MCF 10A (cell line): ENCODE measurements at regions not wholly inside any gene's neighbourhood (a gene's known extent, or its start where the extent isn't known, plus 50 kb on each side); places are given as distances from the start of the nearest gene placed in this dataset.

Source experiments
- BruUV-seq: library from RNA; stranded (reverse); fragments of 400-500 nt; replicated peaks from 2 replicates; lab custom pipeline; 2021; lab: Mats Ljungman, UMichigan
- CTCF ChIA-PET: fragments of 300-600 bp; sonication (Branson Sonifier 250); formaldehyde crosslinking; extraction: SDS; loops from one replicate; lab custom pipeline; 2021; ENCODE audit warnings: antibody characterized with exemption, inconsistent platforms; lab: Yijun Ruan, JAX
- POLR2A ChIA-PET: fragments of 300-600, 350-650 bp; sonication (Branson Sonifier 250); formaldehyde crosslinking; extraction: SDS; loops from one replicate; lab custom pipeline; 2020; ENCODE audit warnings: antibody characterized with exemption, inconsistent platforms; lab: Yijun Ruan, JAX
- DNase-seq: peaks from one replicate; pipeline ENCODE4 v3.0.0-alpha.2; 2018; ENCODE audit not compliant: unreplicated experiment
- H3K27ac Mint-ChIP-seq: one replicate; pipeline ENCODE4 v1.8.0; 2022; ENCODE audit warnings: mild to moderate bottlenecking, low read depth, mixed read lengths; ENCODE audit not compliant: unreplicated experiment
- H3K27me3 Mint-ChIP-seq: one replicate; pipeline ENCODE4 v1.8.0; 2022; ENCODE audit warnings: mixed read lengths; ENCODE audit not compliant: insufficient read depth, unreplicated experiment
- H3K36me3 Mint-ChIP-seq: one replicate; pipeline ENCODE4 v1.8.0; 2022; ENCODE audit warnings: mild to moderate bottlenecking, moderate library complexity, mixed read lengths; ENCODE audit not compliant: insufficient read depth, unreplicated experiment
- H3K4me1 Mint-ChIP-seq: one replicate; pipeline ENCODE4 v1.8.0; 2022; ENCODE audit warnings: mixed read lengths; ENCODE audit not compliant: insufficient read depth, unreplicated experiment
- H3K4me3 Mint-ChIP-seq: one replicate; pipeline ENCODE4 v1.8.0; 2022; ENCODE audit warnings: mild to moderate bottlenecking, moderate library complexity, mixed read lengths; ENCODE audit not compliant: unreplicated experiment
- H3K9me3 Mint-ChIP-seq: one replicate; pipeline ENCODE4 v1.8.0; 2022; ENCODE audit warnings: mixed read lengths; ENCODE audit not compliant: unreplicated experiment
- intact Hi-C: fragments of 100-400 bp; cut with micrococcal nuclease; formaldehyde crosslinking; loops from 2 replicates; pipeline ENCODE4 v1.14.1; 2022
- TF ChIP-seq, protein P1 (sequence below): fragments of 200-600 bp; IDR thresholded peaks from one replicate; pipeline ENCODE4 v1.8.0; 2022; ENCODE audit warnings: antibody characterized with exemption, mild to moderate bottlenecking; ENCODE audit not compliant: unreplicated experiment

DNA sequence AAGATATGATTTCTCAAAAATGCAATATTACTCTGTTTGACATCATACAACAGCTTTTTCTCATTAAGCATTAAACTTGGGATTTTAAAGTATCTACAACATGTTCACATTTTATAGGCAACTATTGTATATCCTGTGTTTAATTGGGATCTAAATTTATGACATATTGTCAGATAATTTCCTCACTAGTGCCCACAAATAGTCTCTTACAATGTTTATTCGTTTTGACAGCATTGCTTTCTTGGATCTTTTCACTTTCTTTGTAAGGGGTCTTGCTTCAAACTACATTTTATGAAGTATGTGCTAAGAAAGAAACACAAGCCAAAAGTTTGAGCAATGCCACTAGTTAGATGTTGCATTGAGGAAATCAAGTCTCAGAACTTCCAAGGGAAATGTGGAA lies 285.1 kb downstream of the TMEM167A start:
- BruUV-seq = no TSS peak
- ChIA-PET CTCF (interaction anchor here (0.6 to 1.6 kb wide), 2 partner anchors 14 to 220 kb away, joined by 3 to 4 read pairs; no protein-coding TSS in a partner anchor), POLR2A (no interaction called here)
- no peak for DNase-seq
- H3K27ac Mint-ChIP-seq = no peak overlapping the region
- no peak overlapping the region for H3K4me3 Mint-ChIP-seq
- no peaks in the 10 kb centered on the region for H3K36me3 Mint-ChIP-seq
- intact Hi-C loops = loop anchor here (5.0 kb wide), 2 partner anchors 440 to 680 kb away; partner anchors contain the start of gene VCAN
- no peaks in the 10 kb centered on the region for H3K27me3 Mint-ChIP-seq
- H3K9me3 Mint-ChIP-seq = no peaks in the 10 kb centered on the region
- TF ChIP-seq, protein P1, sequence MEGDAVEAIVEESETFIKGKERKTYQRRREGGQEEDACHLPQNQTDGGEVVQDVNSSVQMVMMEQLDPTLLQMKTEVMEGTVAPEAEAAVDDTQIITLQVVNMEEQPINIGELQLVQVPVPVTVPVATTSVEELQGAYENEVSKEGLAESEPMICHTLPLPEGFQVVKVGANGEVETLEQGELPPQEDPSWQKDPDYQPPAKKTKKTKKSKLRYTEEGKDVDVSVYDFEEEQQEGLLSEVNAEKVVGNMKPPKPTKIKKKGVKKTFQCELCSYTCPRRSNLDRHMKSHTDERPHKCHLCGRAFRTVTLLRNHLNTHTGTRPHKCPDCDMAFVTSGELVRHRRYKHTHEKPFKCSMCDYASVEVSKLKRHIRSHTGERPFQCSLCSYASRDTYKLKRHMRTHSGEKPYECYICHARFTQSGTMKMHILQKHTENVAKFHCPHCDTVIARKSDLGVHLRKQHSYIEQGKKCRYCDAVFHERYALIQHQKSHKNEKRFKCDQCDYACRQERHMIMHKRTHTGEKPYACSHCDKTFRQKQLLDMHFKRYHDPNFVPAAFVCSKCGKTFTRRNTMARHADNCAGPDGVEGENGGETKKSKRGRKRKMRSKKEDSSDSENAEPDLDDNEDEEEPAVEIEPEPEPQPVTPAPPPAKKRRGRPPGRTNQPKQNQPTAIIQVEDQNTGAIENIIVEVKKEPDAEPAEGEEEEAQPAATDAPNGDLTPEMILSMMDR = no peak
- H3K4me1 Mint-ChIP-seq = no peaks in the 10 kb centered on the region

DNA sequence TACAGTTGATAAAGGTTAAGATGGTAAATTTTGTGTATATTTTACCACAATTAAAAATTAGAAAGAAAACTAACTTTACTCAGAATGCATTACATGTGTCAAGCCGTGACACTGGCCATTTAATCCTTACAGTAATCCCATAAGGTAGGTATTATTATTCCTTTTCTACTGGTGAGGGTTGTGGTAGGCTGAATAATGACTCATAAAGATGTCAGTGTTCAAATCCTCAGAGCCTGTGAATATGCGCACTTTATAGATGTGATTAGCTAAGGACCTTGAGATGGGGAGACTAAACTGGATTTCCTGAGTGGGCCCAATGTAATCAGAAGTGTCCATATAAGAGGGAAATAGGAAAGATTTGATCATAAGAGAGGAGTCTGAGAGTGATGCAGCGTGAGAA lies 288.1 kb downstream of the TMEM167A start:
- POLR2A ChIA-PET = interaction anchor here (0.6 kb wide), 1 partner anchor 9 kb away, joined by 4 read pairs; no protein-coding TSS in a partner anchor
- no peak overlapping the region for H3K4me3 Mint-ChIP-seq
- BruUV-seq = no TSS peak
- H3K9me3 Mint-ChIP-seq = no peaks in the 10 kb centered on the region
- no peak for DNase-seq
- TF ChIP-seq, protein P1 = no peak
- no peaks in the 10 kb centered on the region for H3K4me1 Mint-ChIP-seq
- H3K36me3 Mint-ChIP-seq = no peaks in the 10 kb centered on the region
- intact Hi-C loops = no loop called here
- no peak overlapping the region for H3K27ac Mint-ChIP-seq
- H3K27me3 Mint-ChIP-seq = no peaks in the 10 kb centered on the region
- CTCF ChIA-PET = interaction anchor here (0.6 to 0.7 kb wide), 2 partner anchors 104 to 439 kb away, joined by 3 to 4 read pairs; no protein-coding TSS in a partner anchor

DNA sequence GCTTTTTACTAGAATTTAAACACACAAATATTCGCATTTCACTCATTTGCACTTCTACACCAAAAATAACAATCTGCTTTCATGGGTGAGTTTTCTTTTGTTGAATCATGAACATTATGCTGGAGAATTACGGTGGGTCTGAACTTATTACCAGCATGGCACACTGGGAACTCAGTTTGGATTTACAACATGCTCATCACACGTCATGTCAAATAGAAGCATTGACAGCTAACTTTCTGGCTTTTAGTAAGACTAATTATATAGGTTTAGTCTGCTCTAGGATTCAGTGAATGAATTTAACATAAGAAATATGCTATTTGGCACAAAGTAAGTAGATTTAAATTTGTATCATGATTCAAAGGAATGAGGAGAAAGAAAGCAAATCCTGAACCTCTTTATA lies 290.4 kb downstream of the TMEM167A start:
- Mint-ChIP-seq H3K27ac (no peak overlapping the region), H3K27me3 (no peaks in the 10 kb centered on the region), H3K4me1 (no peaks in the 10 kb centered on the region), H3K4me3 (no peak overlapping the region), H3K36me3 (no peaks in the 10 kb centered on the region), H3K9me3 (no peaks in the 10 kb centered on the region)
- no peak for DNase-seq
- intact Hi-C loops = no loop called here
- TF ChIP-seq, protein P1 = no peak
- POLR2A ChIA-PET = no interaction called here
- BruUV-seq = no TSS peak
- CTCF ChIA-PET = interaction anchor here (1.2 kb wide), 1 partner anchor 643 kb away, joined by 4 read pairs; no protein-coding TSS in a partner anchor

DNA sequence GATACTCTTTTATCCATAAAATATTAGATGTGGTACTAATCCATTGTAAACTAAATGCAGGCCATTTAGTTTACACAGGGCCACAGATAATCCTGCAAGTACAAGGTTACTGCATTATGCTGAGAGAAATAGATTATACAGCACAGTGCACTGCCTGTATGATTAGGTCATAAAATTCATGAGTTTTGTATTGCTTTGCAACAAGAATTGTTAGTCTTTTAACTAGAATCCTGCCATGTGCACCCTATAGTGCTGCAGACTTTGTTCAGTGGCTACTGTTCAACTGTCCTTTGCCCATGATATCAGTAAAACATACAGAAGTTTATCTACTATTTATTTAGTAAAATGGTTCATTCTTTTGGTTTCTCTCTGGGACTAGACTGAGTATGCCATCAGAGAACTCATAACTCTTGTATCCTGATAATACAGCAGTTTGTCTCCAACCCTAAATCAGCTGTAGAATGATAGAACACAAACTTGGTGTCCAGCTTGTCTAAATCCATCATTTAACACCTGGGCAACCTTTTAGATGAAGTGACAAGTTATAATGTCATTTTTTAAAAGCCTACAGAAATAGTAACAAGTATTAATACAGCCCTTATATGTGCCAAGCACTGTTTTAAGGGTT lies 291.2 kb downstream of the TMEM167A start:
- BruUV-seq = no TSS peak
- no peaks in the 10 kb centered on the region for H3K27me3 Mint-ChIP-seq
- H3K27ac Mint-ChIP-seq = no peak overlapping the region
- intact Hi-C loops = no loop called here
- CTCF ChIA-PET = no interaction called here
- DNase-seq = no peak
- H3K9me3 Mint-ChIP-seq = no peaks in the 10 kb centered on the region
- H3K36me3 Mint-ChIP-seq = no peaks in the 10 kb centered on the region
- H3K4me3 Mint-ChIP-seq = no peak overlapping the region
- POLR2A ChIA-PET = no interaction called here
- H3K4me1 Mint-ChIP-seq = no peaks in the 10 kb centered on the region
- TF ChIP-seq, protein P1 = no peak
